RKO (cell line): ENCODE measurements at regions not wholly inside any gene's neighbourhood (a gene's known extent, or its start where the extent isn't known, plus 50 kb on each side); places are given as distances from the start of the nearest gene placed in this dataset.

Experiments used
- DNase-seq: peaks from one replicate; pipeline ENCODE4 v3.0.0-alpha.2; 2016; ENCODE audit warnings: low spot score

DNA sequence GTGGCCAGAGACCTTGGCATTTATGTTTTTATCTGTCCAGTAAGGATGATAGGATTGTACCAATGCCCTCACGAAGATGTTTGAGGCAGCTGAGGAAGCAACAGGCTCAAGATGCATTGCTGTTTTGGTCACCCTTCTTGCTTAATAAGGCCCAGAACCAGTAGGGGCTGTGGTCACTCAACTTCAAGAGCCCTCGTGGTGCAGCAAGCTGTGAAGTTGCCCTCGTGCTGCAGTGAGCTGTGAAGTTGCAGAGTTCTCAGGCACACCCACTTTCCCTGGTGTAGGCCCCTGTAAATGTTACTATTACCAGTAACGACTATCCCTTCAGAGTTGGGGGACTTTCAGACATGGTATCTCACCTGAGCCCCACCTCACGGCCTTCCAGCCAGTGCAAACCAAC is 207.6 kb upstream of the LYZL1 start:
- no peak for DNase-seq

DNA sequence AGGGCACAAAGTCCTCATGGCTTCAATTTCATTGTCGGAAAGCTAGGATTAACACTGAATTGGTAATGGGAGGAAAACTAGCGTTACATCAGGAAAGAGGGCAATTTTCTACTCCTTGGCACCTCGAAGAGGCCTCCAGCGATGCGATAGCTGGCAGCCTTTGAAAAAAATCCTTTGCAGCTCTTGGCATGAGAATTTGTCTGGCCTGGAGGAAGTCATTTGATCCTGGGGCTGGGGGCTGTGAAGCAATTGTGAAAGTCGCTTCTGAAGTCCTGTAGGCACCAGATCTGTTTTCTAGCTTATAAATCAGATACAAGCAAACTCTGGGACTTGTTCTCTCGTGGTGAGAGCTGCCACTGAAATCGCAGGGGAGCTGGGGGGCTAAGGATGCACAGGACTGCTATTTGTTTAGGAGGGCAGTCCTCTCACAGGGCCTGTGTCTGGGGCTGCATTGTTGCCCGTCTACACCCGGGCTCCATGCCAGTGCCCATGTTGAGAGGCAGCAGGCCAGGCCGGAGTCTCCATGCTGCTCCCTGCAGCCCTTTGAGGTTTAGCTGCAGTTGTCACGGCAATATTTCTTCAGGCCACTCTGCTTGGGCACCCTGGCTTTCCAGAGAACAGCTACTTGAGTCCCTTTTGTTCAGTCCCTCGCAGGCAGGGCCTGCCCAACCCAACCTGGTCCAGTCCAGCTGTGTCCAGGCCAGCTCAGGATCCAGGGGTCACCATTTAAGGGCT is 206.8 kb upstream of the LYZL1 start:
- DNase-seq, result no peak

DNA sequence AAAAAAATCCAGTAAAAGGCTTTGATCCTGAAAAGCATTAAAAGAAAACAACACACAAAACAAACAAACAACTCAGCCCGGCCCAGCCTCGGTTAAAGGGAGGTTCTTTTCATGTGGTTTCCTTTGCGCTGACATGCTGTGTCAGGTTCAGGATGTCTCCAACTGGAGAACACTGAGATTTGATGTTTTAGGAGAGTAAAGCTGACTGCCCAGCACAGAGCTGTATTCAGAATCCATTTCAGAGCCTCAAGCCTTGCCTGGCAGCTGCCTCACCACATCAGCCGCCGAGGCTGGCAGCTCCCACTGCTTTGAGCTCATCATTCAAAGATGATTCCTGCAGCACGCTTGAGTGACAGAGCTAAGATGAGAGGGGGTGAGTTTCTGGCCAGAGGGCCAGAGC is 205.8 kb upstream of the LYZL1 start:
- no peak for DNase-seq

DNA sequence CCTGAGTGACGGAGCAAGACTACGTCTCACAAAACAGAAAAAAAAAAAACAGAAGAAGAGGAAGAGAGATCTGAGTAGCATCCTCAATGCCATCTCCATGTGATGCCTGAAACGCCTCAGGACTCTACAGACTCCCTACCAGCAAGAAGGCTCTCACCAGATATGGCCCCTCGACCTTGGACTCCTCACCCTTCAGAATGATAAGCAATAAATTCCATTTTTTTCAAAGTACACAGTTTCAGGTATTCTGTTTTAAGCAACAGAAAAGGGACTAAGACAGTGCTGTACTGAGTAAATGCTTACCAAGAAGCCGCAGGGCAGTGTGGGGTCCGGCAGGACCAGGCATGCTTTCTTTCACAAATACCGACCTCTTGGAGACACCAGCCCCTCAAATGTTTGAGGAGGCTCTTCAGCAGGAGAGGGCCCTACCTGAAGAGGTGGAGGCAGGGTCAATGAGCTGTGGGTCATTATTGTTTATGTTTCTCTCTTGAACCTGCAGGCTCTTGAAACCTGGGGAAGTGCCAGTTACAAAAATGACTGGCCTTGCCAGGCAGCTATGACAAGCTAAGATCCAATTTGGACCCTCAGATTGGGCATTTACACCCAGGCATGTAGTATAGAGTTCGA is 204.1 kb upstream of the LYZL1 start:
- DNase-seq, result no peak

DNA sequence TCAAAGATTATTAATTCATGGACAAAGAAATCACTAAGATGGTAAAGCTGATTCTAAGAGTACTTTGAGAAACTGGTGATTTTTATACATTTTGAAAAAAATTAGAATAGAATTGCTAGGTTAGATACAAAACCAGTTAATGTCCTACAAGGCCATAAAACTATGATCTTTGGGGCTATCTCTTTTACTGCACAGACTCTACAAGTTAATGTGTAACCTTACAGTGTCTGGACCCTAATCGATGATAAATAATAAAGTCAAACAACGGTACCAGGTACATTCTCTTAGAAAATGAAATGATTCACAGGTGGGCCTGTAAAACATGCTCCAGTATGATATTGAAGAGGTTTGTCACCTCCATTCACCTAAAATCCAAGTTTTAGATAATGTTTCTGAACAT is 199.8 kb upstream of the LYZL1 start:
- no peak for DNase-seq

DNA sequence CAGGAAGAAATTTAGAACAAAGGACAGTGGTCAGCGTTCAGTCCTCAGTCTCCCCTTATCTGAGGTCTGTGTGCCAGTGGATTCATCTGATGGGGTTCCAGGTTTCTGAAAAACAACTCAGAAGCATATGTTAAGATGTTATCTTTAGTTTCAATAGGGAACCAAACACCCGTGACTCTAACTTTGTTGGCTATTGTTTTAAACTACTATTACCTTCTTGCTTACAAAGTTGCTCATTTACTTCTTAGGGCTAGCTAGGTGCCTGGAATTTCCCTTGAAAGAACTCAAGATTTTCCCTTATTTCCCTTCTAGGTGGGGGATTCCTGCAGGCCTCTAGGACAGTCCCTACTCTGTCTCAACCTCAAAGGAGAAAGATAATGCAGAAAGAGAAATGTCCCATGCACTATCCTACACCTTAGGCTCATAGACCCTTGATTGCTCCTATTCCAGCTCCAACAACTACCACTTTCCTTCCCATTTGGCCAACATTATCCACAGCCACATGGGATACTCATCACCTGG is 192.5 kb upstream of the LYZL1 start:
- DNase-seq, result no peak

DNA sequence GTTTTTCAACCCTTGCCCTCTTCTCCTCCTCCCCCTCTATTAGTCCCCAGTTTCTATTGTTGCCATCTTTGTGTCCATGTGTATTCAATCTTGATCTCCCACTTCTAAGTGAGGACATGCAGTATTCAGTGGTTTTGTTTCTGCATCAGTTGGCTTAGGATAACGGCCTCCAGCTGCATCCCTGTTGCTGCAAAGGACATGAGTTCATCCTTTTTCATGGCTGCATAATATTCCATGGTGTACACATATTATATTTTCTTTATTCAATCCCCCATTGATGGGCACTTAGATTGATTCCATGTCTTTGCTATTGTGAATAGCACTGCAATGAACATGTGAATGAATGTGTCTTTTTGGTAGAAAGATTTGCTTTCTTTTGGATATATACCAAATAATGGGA is 190.4 kb upstream of the LYZL1 start:
- DNase-seq, result no peak

DNA sequence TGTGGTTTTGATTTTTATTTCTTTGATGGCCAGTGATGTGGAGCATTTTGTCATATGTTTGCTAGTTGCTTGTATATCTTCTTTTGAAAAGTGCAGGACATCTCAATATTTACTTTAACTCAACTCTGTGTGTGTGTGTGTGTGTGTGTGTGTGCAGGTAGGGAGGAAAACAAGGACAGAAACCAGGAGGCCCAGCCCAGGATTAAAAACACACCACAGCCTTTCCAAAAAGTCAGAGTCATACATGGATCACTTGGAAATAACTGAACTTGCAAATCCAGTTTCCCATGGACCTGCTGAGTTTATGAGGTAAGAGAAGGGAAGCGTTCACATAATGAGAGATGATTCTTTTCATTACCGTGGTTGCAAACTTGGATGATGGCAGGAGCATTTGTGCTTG is 189.9 kb upstream of the LYZL1 start:
- DNase-seq, result no peak

DNA sequence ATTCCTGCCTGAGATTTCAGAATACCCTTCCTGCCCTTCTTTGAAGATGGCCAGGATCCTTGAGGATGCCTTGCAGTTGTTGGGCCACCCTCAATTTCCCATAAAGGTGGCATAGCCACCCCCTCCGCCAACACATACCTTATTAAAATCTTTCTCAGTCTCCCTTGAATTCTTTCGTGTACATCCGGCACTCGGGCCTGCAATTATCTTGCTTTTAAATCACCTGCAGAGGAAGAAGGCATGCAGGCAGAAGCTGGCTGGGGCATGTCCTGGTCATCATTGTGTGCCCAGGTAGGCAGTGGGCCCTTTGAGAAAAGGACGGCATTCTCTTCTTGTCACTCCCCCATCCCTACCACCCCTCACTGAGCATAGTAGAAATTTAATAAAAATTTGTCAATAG is 189.5 kb upstream of the LYZL1 start:
- DNase-seq, result no peak

DNA sequence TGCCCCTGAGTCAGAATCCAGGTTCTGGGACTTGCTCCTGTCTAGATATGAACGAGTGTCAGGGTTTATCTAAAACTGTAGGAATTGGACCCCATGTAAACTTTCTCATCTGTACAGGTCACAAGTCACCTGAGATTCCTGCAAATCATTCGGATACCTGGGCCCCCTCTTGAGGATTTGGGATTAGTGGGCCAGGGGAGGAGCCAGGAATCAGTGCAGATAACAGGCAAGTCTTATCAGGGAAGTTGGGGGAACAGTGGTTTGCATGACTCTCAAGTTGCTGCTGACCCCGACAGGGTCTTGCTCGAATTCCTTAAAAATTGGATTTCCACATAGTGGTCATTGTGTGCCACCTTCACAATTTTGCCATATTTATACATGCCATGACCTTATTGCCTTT is 188.4 kb upstream of the LYZL1 start:
- no peak for DNase-seq

DNA sequence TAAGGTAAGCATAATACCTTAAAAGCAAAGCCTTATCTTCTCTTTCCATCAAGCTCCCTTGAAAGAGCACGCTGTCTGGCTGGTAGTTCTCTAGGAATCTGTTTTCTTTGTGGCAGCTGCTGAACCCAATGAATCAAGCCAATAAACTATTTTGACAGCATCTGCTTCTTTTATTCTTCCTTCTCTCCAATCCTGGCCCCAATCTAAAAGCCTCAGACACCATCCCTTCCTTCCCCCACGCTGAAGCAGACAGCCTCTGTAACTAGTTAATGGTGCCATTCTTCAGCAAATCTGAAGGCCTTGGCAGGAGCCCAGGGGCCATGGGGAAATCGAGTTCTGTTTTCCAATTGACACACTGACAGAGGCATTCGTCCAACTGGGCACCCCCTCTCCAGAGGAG is 186.6 kb upstream of the LYZL1 start:
- DNase-seq, result no peak

DNA sequence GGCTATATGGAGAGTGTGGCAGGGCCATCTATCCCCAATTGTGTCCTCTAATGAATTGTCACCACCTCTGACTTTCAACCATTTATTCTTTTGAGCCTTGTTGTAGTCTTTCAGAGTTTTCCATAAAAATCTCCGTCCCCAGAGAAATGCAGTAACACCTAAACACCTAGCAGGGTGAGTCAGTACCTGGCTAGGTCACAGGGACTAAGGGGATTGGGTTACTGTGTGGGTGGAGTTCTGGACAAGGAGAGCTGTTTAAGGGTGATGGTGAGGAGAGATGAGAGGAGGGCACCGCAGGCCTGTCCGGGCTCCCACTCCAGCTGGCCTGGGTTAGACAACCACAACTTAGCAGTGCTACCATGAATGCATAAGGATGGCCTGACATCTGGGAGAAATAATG is 186.2 kb upstream of the LYZL1 start:
- DNase-seq, result no peak

DNA sequence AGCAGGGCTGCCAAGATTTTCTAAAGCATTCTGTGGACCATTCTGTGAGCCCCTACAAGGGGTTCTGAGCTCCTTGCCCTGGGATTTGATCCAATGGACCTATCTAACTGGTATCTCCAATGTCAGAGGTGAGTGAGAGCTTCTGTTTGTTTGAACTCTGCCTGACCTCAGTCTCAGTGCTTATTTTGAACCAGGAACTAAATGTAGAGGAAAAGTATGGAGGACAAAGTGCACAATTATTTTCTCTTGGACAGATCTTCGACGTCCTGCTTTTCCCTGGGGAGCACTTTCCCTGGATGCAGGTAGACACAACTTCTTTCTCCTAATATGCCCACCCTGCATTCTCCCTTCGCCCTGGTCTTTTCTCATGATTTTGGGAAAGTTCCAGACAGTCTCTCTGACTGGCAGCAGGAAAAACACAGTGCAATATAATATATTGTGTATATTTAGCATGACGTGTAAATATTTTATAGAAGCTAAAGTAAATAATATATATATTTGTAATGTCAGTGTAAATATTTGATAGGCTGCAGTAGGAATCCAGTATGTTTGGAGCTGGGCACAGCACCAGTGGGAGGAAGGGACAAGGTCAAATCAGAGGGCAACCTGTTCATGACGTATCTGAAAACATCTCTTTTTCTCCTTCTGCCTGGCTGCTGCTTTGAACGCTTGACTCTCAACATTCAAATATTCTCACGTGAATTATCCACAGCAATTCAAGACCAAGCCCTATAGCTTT is 184.0 kb upstream of the LYZL1 start:
- DNase-seq, result no peak

DNA sequence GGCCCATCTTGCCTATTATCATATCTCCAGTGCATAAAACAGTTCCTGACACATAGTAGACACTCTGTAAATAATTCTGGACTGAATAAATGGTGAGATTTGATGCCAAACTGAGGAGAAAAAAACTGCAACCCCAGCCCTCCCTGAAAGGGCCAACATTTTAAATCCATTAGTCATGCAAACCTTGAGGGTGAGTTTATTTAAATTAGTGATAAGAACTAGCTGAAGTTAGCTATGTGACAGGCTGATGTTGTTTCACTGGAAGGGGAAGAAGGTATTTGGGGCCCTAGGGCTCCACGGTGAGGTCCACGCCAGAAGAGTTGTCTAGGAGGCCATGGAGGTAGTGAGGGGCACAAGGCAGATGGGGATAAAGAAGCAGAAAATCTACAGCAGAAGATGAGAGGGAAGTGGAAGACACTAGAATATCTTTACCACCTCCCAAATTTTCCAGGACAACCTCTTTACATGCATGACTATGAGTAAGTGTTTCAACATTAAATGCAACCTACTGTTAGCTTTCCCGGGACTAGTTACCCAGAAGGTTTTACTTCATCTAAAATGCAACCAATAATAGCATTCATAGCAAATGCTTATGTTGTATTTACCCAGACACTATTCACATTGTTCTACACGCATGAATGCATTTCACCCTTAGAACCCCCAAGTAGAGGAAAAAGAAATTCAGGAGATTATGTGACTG is 183.2 kb upstream of the LYZL1 start:
- DNase-seq, result no peak

DNA sequence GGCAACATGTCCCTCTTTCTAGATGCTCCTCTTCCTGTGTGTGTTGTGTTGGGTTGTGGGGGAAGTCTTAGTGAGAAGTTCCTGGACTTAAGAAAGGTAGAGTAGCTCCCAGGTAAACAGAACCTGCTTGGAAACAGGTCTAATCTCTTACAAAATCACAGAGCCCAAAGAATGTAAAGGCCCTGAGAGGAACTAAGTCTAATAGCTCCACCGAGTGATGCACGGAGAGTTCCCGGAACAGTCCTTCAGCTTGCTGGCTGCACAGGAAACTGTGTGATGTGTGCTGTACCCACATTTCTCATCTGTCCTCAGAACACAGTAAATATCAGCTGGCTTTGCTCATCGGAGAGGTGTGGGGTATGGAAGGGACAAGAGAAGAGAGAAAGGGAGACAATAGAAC is 182.6 kb upstream of the LYZL1 start:
- DNase-seq, result no peak

DNA sequence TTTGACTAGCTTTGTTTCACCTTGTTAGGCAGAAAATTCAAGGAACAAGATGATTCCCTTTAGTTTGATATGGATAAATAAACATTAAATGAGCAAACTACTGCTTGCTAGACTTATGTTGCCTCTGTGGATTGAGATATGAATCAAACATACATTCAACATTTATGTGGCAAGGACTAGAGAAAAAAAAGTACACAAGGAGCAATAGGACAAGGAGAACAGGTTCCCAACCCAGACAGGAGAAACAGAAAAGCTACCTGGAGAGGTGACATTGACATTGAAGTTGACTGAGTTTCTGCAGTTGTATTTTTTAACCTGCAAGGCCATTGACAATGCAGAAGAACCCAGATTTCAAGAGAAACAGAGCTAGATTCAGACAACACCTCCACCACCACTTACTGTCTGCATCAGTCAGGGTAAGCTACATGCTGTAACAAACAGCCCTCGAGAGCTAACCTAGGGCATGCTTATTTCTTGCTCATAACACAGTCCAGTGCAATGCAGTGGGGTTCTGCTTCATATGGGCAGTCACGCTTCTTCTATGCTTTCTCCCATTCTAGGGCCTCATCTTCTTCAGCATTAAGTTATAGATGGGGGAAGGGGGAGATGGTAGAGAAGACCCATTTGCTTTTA is 180.9 kb upstream of the LYZL1 start:
- DNase-seq, result no peak

DNA sequence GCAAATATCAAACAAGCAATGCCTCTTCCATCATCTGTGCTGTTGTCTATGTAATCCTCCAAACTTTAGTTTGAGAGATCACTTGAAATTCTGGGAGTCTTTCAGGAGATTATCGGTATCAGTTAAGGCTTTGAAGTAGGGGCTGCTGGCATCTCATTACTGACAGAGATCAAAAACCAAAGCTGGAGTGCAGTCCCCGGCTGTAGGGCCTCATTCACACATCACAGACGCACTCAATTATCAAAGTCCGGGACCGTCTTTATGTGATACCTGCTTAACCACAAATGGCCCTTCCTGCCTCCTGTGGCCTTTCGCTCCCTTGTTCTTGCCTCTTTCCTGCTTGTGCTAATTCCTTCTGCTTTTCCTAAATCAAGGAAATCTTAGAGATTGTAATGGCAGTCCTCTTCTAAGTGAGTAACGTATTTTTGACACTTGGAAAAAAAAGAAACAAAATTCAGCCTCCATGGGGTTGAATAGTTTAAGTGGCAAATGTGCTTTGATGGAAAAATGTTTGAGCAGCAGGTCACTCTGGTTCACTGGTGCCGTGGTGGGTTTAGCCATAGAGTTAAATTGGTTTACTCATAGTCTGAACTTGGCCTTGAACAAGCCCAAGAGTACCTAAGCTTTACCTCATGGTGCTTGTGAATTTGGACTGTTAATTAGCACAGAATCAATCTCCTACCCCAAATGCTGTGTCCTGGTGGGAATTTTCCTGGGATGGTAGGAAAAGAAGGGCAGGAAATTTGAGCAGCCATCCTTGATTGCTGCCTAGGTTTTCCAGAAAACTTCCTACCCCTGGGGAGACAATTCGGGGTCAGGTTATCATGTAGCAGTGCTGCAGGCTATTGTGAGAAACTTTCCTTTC is 178.9 kb upstream of the LYZL1 start:
- no peak for DNase-seq

DNA sequence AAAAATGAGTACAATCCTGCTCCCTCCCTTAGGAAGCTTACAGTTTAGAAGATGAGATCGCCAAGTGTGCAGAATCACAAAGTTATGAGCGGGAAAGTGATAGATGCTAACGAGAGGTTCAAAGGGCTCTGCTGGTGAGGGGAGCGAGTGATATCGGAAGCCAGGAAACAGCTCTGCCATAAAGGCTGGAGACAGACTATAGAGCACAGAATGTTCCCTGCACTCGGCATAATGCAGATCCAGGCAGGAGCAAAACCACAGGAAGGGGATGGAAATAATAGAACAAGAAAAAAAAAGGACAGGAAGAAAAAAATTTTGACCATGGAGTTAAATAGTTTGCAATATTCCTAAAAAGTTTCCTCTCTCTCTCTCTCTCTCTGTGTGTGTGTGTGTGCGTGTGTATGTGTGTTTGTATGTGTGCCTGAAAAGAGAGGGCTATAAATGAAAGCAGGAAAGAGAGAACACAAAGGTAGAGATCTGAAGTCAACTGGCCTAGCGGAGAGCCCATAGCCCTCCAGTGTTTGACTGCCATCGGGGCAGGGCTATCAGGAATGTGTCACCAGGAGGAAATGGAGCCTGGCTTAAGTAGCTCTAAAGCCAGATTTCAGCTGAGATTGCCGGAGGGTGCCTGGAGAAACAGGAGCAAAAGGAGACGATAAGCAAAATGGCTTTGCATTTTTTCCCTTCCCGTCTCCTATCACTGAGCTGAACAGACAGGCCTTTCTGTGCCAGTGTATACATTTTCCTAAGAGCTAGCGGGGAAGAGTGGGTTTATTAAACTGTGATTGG is 175.8 kb upstream of the LYZL1 start:
- DNase-seq, result no peak

DNA sequence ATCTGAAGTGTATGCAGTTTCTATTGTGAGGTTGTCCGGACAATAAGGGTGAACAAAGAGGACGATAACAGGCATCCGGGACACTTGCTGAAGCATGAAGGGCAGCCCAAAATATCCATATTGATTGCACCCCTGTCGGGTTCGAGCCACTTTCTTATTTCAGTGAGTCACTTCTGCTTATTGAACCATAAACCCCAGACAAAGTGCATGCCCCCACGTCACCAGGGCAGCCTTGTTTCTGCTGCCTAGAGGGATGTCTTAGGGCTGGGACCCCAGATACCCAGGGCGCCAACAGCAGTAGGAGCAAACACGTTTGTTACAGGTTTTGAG is 175.3 kb upstream of the LYZL1 start:
- DNase-seq, result no peak

DNA sequence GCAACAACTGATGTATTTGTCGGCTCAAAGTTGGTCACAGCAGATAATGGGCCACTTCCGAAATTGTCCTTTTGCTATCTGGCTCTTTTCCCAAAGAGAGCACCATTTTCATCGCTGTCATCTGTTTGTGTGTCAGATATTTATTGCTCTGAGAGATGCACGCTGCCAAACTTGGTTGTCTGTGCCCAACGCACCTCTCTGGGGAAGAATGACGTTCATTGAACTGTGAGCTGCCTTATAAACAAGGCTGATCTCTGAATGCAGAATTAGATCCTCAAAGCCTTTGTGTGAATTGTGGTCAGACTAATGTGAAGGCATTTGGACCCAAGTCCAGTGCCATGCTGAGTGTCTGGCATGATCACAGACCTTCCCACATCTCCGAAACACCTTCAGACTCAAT is 174.7 kb upstream of the LYZL1 start:
- DNase-seq, result no peak

DNA sequence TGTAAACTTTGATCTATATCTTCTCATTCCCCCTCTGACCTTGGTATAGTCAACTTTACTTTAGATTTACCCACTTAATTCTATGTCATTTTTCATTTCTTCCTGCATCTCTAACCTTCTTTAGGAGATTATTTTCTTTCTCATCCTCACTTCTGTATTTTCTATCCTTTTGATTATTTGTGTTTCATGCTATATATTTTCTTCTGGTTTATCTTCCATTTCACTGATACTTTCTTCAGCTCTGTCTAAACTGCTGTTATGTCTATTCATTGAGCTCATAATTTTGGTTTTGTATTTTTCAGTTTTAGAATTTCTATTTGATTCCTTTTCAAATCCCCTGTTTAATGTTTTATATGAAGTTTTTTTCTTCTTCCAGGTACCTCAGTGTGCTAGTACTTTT is 171.1 kb upstream of the LYZL1 start:
- no peak for DNase-seq
